ENCODE measurements at regions not wholly inside any gene's neighbourhood (a gene's known extent, or its start where the extent isn't known, plus 50 kb on each side); places are given as distances from the start of the nearest gene placed in this dataset.

DNA sequence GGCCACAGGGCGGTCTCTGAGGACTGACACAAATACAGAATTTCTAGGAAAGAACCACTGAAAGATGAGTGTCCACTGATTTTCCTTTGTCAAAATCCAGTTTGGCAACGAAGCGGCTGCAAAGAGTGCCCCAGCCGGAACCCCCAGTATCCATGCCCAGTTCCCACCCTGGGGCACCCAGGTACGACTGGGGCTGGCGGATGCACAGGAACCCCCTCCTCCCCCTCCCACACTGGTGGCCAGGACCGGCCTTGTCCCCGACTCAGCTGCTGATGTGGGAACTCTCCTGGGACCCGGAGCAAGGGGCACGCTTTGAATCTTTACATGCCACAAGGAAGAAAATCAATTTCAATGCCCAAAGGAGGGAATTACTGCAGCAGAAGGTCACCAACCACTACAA, 220.8 kb upstream of the ZNF507 start:
- H3K4me3 ChIP-seq (ENCODE audit: low read depth, low read length): no peak overlapping the region
- TF ChIP-seq, protein P1, sequence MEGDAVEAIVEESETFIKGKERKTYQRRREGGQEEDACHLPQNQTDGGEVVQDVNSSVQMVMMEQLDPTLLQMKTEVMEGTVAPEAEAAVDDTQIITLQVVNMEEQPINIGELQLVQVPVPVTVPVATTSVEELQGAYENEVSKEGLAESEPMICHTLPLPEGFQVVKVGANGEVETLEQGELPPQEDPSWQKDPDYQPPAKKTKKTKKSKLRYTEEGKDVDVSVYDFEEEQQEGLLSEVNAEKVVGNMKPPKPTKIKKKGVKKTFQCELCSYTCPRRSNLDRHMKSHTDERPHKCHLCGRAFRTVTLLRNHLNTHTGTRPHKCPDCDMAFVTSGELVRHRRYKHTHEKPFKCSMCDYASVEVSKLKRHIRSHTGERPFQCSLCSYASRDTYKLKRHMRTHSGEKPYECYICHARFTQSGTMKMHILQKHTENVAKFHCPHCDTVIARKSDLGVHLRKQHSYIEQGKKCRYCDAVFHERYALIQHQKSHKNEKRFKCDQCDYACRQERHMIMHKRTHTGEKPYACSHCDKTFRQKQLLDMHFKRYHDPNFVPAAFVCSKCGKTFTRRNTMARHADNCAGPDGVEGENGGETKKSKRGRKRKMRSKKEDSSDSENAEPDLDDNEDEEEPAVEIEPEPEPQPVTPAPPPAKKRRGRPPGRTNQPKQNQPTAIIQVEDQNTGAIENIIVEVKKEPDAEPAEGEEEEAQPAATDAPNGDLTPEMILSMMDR (IDR thresholded peaks at IDR 0.05; ENCODE audit: low read depth, low read length): no peak

DNA sequence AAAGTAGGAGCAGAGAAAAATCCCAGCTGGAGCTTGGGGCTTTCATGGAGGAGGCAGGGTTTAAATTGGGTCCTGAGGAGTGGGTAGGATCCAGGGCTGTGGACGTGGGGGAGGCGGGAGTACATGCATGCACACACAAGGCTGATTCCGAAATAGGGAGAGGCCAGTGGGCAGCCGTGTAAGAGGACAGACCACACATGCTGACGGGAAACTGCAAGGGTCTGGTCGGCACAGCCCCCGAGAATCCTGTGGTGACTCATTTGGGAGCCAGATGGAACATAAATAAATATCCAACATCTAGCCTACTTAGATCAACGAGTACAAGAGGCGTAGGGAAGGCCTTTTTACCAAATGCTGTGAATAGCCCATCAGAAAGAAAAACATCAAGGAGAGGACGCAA, 216.3 kb upstream of the ZNF507 start:
- TF ChIP-seq, protein P1 (IDR thresholded peaks at IDR 0.05; ENCODE audit: low read depth, low read length): no peak
- no peak overlapping the region for H3K4me3 ChIP-seq (ENCODE audit: low read depth, low read length)

DNA sequence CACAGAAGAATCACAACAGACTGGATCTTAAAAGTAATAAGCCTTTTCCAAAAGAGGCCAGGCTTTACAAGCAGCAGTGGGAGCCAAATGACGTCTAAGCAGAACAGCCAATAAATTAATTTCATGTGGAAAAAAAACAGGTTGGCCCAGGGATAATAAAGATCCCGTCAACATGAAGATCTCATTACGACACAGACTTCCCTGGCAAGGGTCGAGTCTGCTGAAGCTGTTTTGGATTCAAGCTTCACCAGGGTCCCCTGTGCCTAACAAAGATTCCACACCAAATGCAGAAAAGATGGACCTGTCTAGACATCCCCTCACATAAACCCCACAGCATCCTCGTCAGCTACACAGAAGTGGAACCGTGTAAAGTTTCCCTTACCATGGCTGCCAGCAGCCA, 215.1 kb upstream of the ZNF507 start:
- H3K4me3 ChIP-seq (ENCODE audit: low read depth, low read length): no peak overlapping the region
- TF ChIP-seq, protein P1 (IDR thresholded peaks at IDR 0.05; ENCODE audit: low read depth, low read length): no peak

DNA sequence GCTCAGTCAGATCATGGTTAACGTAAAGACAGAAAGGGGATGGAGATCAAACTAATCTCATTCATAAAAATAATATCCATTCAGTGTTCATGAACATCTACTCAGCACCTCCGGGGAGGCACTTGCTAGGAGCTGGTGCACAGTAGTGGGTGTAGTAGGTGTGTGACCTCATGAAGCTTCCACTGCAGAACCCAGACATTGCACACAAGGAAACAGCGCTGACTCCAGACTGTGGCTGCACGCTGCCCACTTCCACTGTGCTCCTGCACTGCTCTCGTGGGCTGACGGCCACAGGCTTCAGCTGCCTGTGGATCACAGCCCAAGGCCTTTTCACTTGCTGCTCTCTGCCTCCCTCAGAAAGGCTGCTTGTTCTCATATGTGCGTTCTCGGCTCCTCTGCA, 214.4 kb upstream of the ZNF507 start:
- TF ChIP-seq, protein P1 (IDR thresholded peaks at IDR 0.05; ENCODE audit: low read depth, low read length): no peak
- H3K4me3 ChIP-seq (ENCODE audit: low read depth, low read length): no peak overlapping the region

DNA sequence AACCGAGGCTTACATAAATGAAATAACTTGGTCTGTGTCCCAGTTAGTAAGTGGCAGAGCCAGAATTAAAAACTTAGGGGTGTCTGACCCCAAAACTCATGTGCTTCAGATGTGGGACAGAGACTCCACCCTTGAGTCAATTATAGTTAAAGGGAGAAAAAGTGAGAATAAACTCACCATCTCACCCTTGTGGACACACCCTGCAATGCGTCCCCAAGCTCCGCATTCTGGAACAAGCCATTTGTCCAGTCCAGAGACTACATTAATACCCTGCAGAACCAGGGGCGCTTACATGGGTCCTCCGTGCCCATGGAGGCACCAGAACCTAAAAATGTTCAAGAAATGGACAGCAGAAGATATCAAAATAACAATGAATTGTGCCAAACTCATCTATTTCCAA, 207.0 kb upstream of the ZNF507 start:
- TF ChIP-seq, protein P1 (IDR thresholded peaks at IDR 0.05; ENCODE audit: low read depth, low read length): no peak

DNA sequence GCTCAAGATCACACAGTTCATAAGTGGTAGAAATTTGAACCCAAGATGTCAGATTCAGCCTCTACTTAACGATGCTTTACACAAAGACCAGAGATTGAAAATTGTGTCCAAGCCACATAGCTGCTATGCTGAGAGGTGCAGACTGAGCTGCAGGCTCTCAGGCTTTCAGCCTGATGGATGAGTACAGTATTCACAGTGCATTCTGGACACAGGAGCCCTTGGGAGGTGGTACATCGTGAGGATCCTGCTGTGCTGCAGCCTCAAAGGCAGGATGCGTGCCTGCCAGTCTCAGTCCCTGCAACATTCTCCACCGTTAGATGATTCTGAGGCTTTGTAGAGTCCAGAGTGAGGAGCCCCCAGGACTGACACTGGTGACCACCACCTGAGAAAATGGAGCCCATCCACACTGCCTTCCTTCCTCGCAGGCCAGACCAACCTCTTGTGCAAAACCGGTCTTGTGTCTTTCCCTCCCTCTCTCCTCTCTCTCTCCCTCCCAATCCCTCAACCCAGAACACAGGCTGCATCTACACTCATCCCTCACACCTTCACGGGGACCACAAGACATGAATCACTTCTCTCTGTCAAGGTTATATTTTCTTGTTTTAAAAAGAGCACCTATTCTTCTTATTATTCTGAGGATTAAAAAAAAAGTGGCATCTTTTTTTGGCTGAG, 203.4 kb upstream of the ZNF507 start:
- TF ChIP-seq, protein P1 (IDR thresholded peaks at IDR 0.05; ENCODE audit: low read depth, low read length): no peak
- no peak overlapping the region for H3K4me3 ChIP-seq (ENCODE audit: low read depth, low read length)

More for the DNA sequence above, 207.0 kb upstream of the ZNF507 start:
- no peak overlapping the region for H3K4me3 ChIP-seq (ENCODE audit: low read depth, low read length)

DNA sequence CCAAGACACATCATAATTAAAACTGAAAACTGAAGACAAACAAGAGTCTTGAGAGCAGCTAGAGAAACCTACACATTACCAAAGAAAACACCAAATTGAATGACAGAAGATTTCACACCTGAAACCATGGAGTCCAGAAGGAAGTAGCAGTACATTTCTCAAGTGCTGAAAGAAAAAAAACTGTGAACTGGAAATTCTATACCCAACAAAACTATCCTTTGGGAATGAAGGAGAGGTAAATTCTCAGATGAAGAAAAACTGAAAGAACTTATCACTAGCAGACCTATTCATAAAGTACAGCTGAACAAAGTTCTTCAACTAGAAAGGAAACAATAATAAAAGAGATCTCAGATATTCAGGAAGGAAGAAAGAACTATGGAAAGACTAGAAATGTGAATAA, 198.7 kb upstream of the ZNF507 start:
- TF ChIP-seq, protein P1 (IDR thresholded peaks at IDR 0.05; ENCODE audit: low read depth, low read length): no peak
- H3K4me3 ChIP-seq (ENCODE audit: low read depth, low read length): no peak overlapping the region

Data from WI38 (cell line).